ENCODE measurements at regions not wholly inside any gene's neighbourhood (a gene's known extent, or its start where the extent isn't known, plus 50 kb on each side); places are given as distances from the start of the nearest gene placed in this dataset.
"Not testable (repeated sequence)": the region's sequence is repeated elsewhere in the genome, so short reads cannot be mapped to it uniquely, and the experiment has no call there.

DNA sequence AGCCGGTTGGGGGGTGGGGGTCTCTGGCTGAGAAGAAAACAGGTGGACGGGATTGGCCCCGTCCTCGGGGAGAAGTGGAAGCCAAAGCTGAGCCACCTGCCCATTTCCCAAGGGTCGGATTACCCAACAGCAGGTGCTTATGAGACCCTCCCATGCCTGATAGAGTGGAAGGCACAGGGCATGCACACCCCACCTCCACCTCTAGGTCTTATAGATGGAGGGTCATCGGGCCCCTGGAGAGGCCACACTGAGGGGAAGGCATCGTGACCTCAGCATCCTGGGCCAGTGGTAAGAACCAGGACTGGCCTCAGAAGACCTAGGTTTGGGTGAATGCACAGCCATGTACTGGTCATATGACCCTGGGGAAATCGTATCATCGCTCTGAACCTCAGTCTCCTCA, 85.9 kb downstream of the BUD13 start:
- no peak overlapping the region for H3K4me3 ChIP-seq
- no peak overlapping the region for H3K27ac ChIP-seq
- no peaks in the 10 kb centered on the region for H3K36me3 ChIP-seq
- WGBS: 56% methylated on average over 9 of the region's 9 CpGs
- no peaks in the 10 kb centered on the region for H3K9me3 ChIP-seq
- no peak for DNase-seq (ENCODE audit: low spot score in 2 of 2)
- TF ChIP-seq, protein P1, sequence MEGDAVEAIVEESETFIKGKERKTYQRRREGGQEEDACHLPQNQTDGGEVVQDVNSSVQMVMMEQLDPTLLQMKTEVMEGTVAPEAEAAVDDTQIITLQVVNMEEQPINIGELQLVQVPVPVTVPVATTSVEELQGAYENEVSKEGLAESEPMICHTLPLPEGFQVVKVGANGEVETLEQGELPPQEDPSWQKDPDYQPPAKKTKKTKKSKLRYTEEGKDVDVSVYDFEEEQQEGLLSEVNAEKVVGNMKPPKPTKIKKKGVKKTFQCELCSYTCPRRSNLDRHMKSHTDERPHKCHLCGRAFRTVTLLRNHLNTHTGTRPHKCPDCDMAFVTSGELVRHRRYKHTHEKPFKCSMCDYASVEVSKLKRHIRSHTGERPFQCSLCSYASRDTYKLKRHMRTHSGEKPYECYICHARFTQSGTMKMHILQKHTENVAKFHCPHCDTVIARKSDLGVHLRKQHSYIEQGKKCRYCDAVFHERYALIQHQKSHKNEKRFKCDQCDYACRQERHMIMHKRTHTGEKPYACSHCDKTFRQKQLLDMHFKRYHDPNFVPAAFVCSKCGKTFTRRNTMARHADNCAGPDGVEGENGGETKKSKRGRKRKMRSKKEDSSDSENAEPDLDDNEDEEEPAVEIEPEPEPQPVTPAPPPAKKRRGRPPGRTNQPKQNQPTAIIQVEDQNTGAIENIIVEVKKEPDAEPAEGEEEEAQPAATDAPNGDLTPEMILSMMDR (IDR thresholded peaks at IDR 0.05): no peak
- TF ChIP-seq POLR2AphosphoS5 (IDR thresholded peaks at IDR 0.05): no peak
- TF ChIP-seq EP300 (IDR thresholded peaks at IDR 0.05): no peak
- no peak for TF ChIP-seq POLR2A (IDR thresholded peaks at IDR 0.05)
- peaks cover 6% of the 10 kb centered on the region for H3K27me3 ChIP-seq
- peaks cover 5% of the 10 kb centered on the region for H3K4me1 ChIP-seq

DNA sequence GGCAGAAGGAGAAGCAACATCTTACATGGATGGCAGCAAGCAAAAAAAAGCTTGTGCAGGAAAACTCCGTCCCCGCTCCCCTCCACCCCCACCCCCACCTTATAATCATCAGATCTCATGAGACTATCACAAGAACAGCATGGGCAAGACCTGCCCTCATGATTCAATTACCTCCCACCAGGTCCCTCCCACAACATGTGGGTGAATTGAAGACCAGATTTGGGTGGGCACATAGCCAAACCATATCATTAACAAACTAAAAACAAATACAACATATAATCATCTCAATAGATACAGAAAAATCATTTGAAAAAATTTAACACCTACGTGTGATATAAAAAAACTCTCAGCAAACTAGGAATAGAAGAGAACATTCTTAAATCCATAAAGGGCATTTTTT, 88.8 kb downstream of the BUD13 start:
- TF ChIP-seq, protein P1 (IDR thresholded peaks at IDR 0.05): no peak
- TF ChIP-seq EP300 (IDR thresholded peaks at IDR 0.05) (no peak), POLR2AphosphoS5 (IDR thresholded peaks at IDR 0.05) (no peak), POLR2A (IDR thresholded peaks at IDR 0.05) (no peak)

DNA sequence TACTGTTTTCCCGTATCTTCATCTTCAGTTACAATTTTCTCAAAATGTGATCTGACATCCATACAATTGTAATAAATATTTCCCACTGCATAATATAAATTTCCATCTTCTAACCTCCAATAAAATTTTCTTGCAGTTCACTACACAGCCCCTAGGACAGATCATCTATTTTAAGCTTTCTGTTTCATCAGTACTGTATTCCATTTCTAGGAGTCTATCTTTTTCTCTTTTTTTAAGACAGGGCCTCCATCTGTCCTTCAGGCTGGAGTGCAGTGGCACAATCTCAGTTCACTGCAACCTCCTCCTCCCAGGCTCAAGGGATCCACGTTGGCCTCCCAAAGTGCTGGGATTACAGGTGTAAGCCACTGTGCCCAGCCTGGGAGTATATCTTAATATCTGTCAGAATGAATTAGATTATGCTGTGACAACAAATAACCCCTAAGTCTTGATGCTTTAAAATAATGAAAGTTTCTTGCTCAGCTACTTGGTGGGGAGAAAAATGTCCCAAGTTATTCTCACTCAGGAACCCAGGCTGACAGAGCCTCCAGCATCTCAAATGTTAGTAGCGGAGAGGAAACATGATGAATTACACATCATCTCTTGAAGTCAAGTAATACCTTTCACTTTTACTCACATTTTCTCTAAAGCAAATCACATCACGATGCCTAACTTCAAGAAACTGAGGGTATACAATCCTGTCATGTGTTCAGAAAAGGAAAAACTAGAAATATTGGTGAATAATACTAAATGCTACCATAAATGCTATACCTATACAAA, 92.2 kb downstream of the BUD13 start:
- Histone ChIP-seq H3K4me3 (no peak overlapping the region), H3K27me3 (no peaks in the 10 kb centered on the region), H3K27ac (no peak overlapping the region), H3K9me3 (no peaks in the 10 kb centered on the region), H3K36me3 (no peaks in the 10 kb centered on the region), H3K4me1 (no peaks in the 10 kb centered on the region)
- no peak for DNase-seq (ENCODE audit: low spot score in 2 of 2)
- TF ChIP-seq, protein P1 (IDR thresholded peaks at IDR 0.05): no peak
- TF ChIP-seq POLR2A (IDR thresholded peaks at IDR 0.05): no peak
- no peak for TF ChIP-seq POLR2AphosphoS5 (IDR thresholded peaks at IDR 0.05)
- TF ChIP-seq EP300 (IDR thresholded peaks at IDR 0.05): no peak
- WGBS: 80% methylated on average over 4 of the region's 4 CpGs

More for the DNA sequence above, 88.8 kb downstream of the BUD13 start:
- H3K27me3 ChIP-seq: peaks cover 6% of the 10 kb centered on the region
- no peaks in the 10 kb centered on the region for H3K4me1 ChIP-seq
- 85% methylated on average over 3 of the region's 3 CpGs for WGBS
- no peak overlapping the region for H3K4me3 ChIP-seq
- DNase-seq (ENCODE audit: low spot score in 2 of 2): no peak
- H3K27ac ChIP-seq: no peak overlapping the region
- no peaks in the 10 kb centered on the region for H3K36me3 ChIP-seq
- no peaks in the 10 kb centered on the region for H3K9me3 ChIP-seq

DNA sequence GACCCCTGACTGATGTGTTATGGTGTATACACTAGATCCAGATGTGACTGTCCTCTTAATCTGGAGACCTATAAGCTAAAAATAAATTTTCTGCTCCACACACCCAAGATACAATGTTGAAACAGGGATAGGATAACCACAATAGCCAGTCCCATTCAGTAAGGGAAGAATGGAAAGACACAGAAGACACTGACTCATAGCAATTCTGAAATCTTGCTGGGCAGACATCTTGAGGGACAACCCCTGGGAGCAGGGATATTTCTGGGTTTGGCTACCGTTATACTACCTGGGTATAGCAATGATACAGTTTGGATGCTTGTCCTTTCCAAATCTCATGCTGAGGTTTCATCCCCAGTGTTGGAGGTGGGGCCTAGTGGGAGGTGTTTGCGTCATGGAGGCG, 93.9 kb downstream of the BUD13 start:
- Histone ChIP-seq H3K9me3 (no peaks in the 10 kb centered on the region), H3K4me3 (no peak overlapping the region), H3K27me3 (no peaks in the 10 kb centered on the region), H3K4me1 (no peaks in the 10 kb centered on the region), H3K36me3 (no peaks in the 10 kb centered on the region), H3K27ac (no peak overlapping the region)
- no peak for DNase-seq (ENCODE audit: low spot score in 2 of 2)
- WGBS: 87% methylated on average over 3 of the region's 3 CpGs
- TF ChIP-seq POLR2A (IDR thresholded peaks at IDR 0.05) (no peak), EP300 (IDR thresholded peaks at IDR 0.05) (no peak), POLR2AphosphoS5 (IDR thresholded peaks at IDR 0.05) (no peak)
- TF ChIP-seq, protein P1 (IDR thresholded peaks at IDR 0.05): no peak

DNA sequence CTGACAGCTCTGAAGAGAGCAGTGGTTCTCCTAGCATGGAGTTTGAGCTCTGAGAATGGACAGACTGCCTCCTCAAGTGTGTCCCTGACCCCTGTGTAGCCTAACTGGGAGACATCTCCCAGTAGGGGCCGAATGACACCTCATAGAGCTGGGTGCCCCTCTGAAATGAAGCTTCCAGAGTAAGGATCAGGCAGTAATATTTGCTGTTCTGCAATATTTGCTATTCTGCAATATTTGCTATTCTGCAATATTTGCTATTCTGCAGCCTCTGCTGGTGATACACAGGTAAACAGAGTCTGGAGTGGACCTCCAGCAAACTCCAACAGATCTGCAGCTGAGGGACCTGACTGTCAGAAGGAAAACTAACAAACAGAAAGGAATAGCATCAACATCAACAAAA, 105.5 kb downstream of the BUD13 start:
- not testable (repeated sequence) for H3K36me3 ChIP-seq; DNase-seq (ENCODE audit: low spot score in 2 of 2); H3K4me3 ChIP-seq; H3K27ac ChIP-seq; H3K4me1 ChIP-seq; H3K27me3 ChIP-seq
- 30% methylated on average over 1 of the region's 1 CpG for WGBS
- peaks cover 10% of the 10 kb centered on the region for H3K9me3 ChIP-seq

DNA sequence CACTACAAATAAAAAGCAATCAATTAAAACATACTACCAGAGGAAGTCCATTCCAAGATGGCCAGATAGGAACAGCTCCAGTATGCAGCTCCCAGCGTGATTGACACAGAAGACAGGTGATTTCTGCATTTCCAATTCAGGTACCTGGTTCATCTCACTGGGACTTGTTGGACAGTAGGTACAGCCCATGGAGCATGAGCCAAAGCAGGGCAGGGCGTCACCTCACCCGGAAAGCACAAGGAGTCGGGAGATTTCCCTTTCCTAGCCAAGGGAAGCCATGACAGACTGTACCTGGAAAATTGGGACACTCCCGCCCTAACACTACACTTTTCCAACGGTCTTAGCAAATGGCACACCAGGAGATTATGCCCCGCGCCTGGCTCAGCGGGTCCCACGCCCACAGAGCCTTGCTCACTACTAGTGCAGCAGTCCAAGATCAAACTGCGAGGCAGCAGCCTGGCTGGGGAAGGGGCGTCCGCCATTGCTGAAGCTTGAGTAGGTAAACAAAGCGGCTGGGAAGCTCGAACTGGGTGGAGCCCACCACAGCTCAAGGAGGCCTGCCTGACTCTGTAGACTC, 106.0 kb downstream of the BUD13 start:
- not testable (repeated sequence) for H3K27ac ChIP-seq; DNase-seq (ENCODE audit: low spot score in 2 of 2)
- WGBS: 96% methylated on average over 15 of the region's 15 CpGs

More for the DNA sequence above, 106.0 kb downstream of the BUD13 start:
- H3K27me3 ChIP-seq: peaks cover 14% of the 10 kb centered on the region
- H3K4me1 ChIP-seq, H3K36me3 ChIP-seq, H3K4me3 ChIP-seq: not testable (repeated sequence)
- peaks cover 10% of the 10 kb centered on the region for H3K9me3 ChIP-seq

Measured in suprapubic skin (tissue), 4 donors.